ENCODE measurements at regions not wholly inside any gene's neighbourhood (a gene's known extent, or its start where the extent isn't known, plus 50 kb on each side); places are given as distances from the start of the nearest gene placed in this dataset.

DNA sequence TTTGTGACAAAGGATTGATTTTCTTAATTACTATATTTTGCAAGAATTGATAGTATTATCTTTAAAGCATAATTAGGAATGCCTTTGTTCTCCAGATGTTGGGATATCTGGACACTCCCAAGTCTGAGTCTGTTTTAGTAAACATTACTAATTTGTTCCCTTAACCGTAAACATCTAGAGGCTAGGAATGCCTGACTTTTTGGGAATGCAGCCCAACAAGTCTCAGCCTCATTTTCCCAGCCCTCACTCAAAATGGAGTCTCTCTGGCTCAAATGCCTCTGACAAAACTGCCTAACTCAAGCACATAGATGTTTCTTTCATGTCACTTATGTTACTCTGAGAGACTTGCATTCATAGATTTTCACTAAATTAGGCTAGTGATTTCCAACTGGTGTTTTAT is 297.0 kb upstream of the CLNK start:
- no peak for DNase-seq (ENCODE audit: low read depth)

DNA sequence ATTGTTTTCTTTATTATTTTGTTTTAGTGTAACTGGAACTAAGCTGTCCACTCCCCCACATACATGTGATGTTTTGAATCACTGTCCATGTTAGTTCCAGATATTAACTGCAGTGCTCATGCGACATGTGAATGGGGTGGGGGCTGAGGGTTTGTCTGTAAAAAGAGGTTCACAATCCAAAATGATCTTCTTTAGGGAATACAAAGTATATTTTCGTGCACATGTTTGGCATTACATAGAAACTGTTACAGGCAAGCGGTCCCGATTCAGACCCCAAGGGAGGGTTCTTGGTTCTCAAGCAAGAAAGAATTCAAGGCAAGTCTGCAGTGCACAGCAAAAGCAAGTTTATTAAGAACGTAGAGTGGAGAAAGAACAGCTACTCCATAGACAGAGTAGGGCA is 296.5 kb upstream of the CLNK start:
- DNase-seq (ENCODE audit: low read depth), result no peak

DNA sequence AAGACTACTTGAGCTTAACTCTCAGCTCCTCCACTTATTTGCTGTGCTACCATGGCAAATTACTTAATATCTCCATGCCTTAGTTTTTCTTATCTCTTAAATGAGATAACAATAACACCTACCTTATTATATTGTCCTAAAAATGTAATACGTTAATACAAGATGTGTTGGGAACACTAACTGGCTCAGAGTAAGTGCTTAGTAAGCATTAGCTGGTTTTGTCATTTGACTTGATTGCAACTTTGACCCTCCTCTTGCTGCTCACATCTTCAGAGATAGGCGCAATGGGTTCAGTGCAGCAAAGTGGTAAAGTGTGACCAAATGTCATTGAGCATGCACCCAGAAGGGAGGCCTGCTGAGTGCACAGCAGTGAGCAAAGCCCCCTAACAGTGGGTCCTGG is 294.5 kb upstream of the CLNK start:
- no peak for DNase-seq (ENCODE audit: low read depth)

DNA sequence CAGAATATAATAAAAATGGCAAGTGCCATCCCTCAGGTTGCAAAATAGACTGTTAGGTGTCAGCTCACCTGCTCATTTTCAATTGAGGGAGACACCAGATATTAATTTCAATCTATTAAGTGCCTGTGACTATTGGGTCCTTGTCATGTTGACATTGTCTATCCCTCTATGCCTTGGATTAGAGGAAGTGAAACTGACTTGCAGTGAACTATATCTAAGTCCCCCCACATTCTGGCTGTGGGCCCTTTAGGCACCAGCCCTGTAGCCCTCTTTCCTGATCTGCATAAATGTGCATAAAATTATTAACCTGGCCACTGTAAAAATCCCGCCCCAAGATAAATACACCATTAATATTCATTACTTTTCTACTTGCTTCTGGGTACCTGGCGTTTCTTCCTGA is 293.0 kb upstream of the CLNK start:
- DNase-seq (ENCODE audit: low read depth), result no peak

DNA sequence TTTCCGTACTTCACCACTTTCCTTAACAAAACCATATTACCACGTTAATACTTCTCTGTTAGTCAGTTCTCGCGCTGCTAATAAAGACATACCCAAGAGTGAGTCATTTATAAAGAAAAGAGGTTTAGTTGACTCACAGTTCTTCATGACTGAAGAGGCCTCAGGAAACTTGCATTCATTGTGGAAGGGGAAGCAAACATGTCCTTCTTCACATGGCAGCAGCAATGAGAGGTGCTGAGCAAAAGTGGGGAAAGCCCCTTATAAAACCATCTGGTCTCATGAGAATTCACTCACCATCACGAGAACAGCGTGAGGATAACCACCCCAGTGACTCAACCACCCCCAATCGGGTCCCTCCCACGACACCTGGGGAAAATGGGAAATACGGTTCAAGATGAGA is 289.8 kb upstream of the CLNK start:
- DNase-seq (ENCODE audit: low read depth), result no peak

DNA sequence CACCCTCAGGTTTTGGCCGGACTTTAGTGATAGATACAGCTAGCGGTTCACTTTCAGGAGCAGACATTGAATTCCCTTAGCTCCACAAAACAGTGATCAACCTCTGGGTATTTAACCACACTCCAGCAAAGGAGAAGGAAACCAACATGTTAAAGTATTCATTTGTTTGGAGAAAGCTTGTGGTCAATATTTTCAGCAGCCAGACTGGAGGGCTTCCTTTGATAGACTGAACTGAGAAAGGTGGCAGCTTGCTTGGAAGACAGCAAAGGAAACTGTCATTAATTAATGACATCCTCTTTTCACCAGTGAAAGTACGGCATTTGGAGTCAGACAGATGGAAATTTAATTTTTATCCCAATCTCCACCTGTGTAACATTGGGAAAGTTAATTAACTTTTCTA is 289.1 kb upstream of the CLNK start:
- DNase-seq (ENCODE audit: low read depth), result no peak

DNA sequence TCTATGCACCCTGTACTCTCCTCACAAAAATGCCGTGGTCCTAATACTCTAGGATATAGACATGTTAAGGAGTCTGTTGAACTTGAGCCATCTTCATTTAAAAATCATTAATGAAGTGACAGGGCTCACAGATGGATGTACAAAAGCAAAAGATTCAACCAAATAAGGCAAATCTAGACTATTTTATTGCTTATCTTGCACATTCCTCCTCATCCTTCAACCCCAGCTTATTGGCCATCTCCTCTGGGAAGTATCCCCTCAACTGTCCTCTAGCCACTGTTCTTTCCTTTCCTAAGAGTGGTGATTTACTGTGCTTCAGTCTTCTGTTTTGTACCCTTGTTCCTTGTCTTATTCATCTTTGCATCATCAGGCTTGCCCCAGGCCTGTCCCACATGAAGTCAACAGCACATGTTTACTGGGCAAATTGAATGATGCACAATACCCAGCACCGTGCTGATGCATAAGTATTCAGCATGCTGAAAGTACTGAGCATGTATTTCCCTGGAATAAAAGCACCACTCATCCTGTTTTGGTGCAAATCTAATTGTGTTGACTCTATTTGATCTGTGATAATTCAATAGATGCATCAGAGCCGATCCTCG is 287.3 kb upstream of the CLNK start:
- DNase-seq (ENCODE audit: low read depth), result no peak

DNA sequence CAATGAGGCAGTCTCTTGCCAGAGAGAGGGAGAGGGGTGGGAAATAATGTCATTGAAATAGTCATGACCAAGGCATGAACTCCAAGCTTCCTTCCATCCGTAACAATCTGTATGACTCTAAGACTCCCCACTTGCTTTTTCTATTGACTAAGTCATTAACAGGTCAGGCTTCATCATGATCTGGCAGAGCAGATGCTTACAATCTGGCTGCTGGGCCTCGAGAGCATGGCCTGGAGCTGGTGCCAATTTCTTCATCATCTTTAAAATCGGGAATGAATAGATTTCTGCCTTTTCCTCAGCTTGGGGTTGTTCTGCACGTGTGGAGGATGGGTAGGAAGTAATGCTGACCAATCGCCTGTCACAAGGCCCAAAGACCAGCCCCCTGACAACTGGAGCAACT is 280.6 kb upstream of the CLNK start:
- no peak for DNase-seq (ENCODE audit: low read depth)

DNA sequence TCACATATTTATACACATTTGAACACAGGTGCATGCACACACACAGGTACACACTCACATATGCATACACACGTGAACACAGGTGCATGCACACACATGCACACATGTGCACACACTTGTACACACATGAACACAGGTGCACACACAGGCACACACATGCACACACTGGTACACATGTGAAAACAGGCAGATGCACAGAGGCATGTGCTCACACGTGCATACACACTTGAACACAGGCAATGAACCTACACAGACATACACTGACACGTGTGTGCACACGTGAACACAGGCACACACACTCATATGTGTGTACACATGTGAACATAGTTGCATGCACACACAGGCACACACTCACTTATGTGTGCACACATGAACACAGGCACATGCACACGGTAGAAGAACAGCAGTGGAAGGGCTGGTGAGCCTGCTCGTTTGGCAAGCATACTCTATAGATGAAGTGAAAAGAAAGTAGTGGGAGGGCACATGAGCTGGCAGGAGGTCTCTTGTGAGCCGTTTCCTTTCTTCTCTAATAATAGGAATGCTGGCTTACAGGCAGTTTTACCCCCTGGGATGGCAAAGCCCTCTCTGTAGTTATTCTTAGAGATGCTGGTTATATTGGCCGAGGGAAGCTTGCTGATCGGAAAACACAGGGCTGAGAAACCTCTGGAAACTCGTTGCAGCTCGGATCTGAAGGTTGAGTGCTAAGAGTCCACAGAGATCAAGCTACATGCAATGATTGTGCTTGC is 279.6 kb upstream of the CLNK start:
- DNase-seq (ENCODE audit: low read depth), result no peak

DNA sequence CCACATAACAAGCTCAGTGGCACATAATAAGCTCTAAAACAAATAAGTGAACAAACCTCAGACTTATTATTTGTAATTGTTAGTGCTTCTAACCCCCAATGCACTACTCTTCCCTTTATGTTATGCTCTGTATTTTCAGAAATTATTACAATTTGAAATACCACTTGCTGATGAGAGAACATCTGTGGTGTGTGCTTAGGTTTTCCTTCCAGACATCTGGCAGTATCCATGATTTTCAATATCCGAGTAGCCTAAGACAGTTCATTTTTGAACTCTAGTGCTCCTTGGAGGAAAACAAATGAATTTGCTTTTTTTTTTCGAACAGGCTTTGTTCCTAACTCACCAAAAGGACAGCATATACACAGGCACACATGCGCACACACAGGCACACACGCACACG is 278.7 kb upstream of the CLNK start:
- DNase-seq (ENCODE audit: low read depth), result no peak

DNA sequence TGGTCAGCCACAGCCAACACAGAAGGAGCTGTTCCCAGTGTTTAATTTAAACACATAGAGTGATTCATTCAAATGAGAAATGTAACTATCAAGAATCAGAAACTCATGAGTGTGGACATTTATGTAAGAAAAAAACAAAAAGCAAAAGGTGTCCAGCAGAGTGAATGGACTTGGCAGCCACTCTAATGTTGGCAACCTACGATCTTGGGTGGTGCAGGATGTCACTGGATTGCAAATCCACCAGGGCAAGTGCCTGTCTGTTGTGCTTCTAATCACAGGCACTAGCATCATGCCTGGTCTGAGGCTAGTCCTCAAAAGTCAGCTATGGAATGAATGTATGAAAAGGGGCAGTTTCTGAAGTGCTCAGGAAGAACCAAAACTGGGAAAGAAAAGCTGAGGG is 277.7 kb upstream of the CLNK start:
- DNase-seq (ENCODE audit: low read depth), result no peak

DNA sequence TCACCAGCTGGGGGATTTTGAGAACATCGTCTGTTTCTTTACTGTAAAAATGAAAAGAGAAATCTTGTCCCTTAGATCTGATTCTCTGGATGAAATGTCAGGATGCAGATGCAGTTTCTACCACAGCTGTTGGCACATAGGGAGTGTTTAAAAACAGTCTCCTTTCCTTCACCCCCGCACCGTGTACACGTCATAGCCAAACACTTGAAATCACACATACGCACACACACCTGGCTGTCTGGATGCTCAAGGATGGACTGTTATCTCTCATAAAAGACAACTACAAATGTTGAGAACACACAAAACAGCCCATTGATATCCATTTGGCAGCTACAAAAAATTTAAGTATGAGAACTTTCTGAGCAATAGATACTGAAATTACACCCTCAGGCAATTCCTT is 275.8 kb upstream of the CLNK start:
- DNase-seq (ENCODE audit: low read depth), result no peak

DNA sequence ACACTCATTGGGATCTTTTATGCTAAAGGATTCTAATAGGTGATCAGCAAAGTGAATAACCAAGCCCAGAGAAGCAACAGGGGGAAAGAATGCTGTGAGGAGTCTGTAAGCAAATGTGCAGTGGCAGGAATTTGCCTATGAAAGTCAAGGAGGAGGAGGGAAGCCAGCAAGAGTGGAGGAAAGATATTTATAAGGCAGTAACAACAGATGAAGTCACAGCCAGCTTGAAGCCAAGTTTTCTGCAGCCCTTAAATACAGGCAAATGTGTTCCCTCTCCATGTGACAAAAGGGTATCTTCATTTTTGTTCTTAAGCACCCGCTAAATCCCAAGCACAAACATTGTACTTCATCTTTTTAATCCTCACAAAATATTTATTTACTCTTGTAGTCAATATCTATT is 275.0 kb upstream of the CLNK start:
- no peak for DNase-seq (ENCODE audit: low read depth)

DNA sequence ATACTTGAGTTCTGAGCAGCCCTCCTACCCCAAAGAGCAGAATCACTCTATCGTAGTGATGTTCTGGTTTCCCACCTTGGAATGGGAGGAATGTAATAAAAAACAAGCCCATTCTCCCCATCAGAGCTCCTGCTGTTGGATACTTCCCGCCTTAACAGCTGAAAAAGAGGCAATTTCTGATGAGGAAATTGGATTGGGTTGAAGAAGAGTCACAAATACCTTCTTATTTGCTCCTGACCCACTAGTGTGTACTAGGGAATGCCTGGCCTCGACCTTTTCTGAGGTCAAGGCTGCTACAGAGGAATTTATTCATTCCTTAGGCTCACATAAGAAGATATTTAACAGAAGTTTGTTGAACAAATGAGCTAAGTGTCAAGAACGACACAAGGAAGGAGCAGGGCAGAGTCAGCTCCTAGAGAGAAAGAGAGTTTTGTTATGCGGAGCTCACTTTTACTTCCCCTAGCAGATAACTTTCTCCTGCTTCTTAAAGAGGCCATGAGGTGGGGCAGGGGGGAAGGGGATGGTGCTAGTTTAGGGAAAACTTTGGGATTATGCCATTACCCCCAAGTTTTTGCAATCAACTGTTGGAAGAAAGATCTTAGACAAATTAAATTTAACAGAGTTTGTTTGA is 273.8 kb upstream of the CLNK start:
- DNase-seq (ENCODE audit: low read depth), result no peak

DNA sequence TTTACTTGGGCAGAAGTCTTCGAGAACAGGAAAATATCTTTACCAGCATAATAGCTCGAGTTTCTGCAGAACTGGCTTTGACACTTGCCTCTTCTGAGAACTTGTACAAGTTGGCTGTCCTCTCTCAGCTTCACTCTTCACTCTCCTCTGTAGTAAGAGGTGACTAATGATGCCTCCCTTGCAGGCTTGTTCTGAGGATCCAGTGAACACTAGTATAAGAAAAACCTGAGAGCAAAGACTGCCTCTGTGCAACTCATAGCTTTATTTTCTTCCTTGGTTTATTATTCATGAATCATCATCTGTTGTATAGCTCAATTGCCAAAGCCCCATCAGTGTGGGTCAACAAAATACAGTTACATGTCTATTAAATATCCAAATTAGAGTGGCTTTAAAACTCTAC is 266.7 kb upstream of the CLNK start:
- DNase-seq (ENCODE audit: low read depth), result no peak

DNA sequence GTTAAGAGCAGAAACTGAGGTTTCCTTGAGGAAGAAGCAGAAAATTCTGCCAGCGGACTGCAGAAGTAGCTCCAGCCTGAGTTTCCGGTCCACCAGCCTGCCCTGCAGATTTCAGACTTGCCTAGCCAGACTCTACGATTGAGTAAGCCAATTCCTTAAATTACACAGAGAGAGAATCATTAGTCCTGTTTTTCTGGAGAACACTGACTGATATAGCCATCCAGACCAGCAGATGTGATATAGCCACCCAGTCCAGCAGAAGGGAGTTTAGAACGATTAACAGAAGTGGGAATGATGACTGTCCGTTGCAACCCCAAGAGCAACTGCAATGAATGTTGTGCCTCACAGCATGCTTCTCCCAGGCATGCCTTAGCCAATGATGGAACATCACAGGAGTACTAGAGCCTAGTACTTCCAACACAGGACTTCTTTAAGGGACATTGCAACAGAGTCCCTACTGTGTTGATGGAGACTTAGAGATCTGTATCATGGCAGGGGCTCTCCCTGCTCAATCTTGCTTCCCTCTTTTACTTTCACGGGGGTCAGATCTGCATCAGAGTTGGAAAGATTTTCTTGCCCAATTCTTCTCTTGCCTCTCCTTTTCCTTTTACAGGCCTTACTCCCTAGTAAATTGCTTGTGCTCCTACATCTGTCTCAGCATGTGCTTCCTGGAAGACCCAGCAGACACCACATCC is 264.6 kb upstream of the CLNK start:
- DNase-seq (ENCODE audit: low read depth), result no peak

DNA sequence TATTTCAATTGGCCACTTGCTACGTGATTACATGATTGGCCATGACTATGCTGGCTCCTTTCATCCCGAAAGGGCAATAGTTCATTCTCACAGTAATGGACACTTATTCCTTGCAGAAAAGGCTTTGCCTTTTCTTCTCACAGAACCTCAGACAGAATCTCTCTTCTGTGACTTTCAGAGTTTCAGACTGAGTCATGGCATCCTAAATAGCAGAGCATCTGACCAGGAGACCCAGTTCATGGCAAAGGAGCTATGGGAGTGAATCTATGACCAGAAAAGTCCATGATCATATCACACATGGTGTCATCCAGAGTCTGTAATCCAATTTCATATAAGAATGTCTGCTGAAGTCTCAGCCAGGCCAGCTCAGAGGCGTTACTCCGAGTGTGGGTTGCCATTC is 263.3 kb upstream of the CLNK start:
- DNase-seq (ENCODE audit: low read depth), result no peak

DNA sequence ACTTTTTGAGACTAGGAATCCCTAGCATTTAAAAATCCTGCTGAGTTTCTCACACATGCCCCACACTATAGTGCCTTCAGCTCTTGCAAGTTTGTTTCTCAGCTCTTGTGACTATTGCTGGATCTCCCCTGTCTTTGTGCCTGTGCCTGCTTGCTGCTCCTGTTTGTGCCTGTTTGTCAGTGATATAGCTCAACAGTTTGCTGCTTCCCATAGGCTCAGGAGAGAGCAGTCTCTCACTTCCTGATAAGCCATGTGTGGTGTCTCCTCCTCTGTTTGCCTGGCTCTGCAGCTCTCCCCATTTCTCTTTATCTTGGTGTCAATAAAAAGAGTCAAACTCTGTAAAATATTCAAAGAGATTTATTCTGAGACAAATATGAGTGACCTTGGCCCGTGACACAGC is 259.8 kb upstream of the CLNK start:
- DNase-seq (ENCODE audit: low read depth), result no peak

DNA sequence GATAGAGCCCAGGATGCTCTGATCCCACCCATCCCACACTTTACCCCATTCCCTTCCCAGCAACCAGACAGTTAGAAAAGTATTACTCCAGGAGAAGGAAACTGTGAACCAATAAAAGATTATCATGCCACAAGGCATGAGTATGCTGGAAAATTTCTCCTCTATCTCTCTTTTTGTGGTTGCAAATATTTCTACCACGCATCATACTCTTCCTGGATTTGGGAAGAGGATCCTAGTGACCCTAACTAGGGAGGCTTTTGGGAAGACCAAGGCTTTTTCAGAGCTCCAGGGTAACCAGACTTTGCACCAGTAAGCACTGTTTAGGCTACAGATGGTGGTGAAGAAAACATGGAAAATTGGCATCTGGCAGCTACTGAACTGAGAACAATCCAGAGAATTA is 257.6 kb upstream of the CLNK start:
- DNase-seq (ENCODE audit: low read depth), result no peak

DNA sequence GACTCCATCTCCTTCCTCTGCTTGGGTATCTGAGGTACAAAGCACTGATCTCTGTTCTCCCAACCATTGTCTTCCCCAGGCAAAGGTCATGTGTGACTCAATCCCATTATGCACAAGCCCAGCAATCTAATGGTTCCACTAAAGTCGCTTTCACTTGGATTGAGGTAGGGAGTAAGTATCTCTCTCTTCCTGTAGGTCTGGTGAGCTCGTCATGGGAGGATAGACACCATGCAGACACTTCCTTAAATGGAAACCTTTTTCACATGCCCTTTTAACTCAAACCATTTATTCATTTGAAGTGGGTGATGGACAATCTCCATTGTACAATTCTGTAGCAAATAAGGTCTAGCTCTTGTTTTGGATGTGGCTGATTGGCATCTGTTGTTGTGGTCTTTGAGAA is 245.2 kb upstream of the CLNK start:
- no peak for DNase-seq (ENCODE audit: low read depth)

DNA sequence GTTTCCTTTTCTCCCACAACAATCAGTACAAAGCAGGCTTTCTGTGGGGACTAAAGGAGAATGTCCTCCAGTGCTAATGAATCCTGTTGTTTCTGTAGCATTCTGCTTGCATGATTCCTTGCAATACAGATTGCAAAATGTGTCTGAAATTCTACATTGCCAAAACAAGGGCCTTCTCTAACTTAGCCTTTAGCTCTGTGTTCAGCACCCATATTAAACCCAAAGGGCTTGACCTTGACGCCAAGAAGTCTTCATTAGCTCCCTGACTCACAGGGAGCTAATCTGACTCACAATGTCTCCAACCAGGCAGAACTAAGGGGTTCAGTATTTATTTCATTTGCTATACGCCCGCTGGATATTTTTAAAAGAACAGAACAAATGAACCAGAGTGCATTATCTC is 241.4 kb upstream of the CLNK start:
- no peak for DNase-seq (ENCODE audit: low read depth)

DNA sequence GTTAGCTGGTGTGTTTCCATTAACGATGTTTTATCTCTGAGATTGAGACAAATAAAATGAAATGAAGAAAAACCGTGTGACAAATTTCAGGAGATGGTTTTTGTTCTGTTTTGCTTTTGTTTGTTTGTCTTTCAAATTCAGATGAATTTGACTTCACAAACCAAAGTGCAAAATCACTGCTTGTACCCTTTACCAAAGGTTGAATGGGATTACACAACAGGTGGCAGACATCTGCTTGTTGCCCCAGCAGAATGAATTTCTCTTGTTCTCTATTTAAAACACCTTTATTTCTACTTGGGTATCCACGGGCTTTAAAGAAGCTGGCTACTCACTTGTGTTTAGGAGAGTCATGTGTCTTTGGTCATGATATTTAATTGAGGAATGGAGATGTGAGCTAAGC is 239.7 kb upstream of the CLNK start:
- DNase-seq (ENCODE audit: low read depth), result no peak

DNA sequence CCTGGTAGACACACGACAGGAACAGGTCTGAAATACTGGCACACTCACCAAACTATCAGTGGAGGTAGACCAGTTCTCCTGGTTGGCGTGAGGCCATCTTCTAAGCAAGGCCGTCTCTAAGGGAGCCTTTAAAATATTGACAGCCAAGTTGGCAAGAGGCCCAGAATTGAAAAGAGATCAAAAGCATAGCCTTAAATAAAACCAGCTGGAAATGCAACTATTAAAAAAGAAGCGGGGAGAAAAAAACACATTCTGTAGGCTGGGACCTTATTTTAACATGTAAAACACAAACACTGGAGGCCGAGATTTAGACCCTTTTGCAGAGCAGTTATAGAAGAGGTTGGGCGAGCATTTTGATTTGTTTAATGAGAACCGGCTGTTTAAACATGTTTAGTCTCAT is 233.0 kb upstream of the CLNK start:
- DNase-seq (ENCODE audit: low read depth), result no peak
